NOMO-1 treated with dmso at 0.1 percent for 144 hours (cell line): ENCODE measurements at regions not wholly inside any gene's neighbourhood (a gene's known extent, or its start where the extent isn't known, plus 50 kb on each side); places are given as distances from the start of the nearest gene placed in this dataset.

Experiments used
- DNase-seq: peaks from one replicate; lab custom pipeline; 2025; ENCODE audit not compliant: unreplicated experiment; lab: John Stamatoyannopoulos, UW

GRCh38 chr9:96157675-96158074 lies 144.3 kb downstream of the HSD17B3 start:
- DNase-seq, result no peak

- DNase-seq, result no peak
Measured at GRCh38 chr9:96156171-96156974, 145.6 kb downstream of the HSD17B3 start.

GRCh38 chr9:96154081-96154480 lies 147.9 kb downstream of the HSD17B3 start:
- DNase-seq, result no peak

GRCh38 chr9:96152550-96152949 lies 149.4 kb downstream of the HSD17B3 start:
- no peak for DNase-seq

- DNase-seq, result peak; percentile 67
Measured at GRCh38 chr9:96150324-96151227, 151.4 kb downstream of the HSD17B3 start.

- no peak for DNase-seq
Measured at GRCh38 chr9:96149533-96150280, 152.3 kb downstream of the HSD17B3 start.

GRCh38 chr9:96148634-96149532 lies 153.1 kb downstream of the HSD17B3 start:
- no peak for DNase-seq

GRCh38 chr9:96147029-96147428 lies 154.9 kb downstream of the HSD17B3 start:
- peak; percentile 81 for DNase-seq

- DNase-seq, result peak; percentile 46
Measured at GRCh38 chr9:96141666-96142065, 160.3 kb downstream of the HSD17B3 start.

GRCh38 chr9:96141128-96141474 lies 160.9 kb downstream of the HSD17B3 start:
- DNase-seq, result no peak

GRCh38 chr9:96140296-96141127 lies 161.5 kb downstream of the HSD17B3 start:
- no peak for DNase-seq

GRCh38 chr9:96139592-96140295 lies 162.2 kb downstream of the HSD17B3 start:
- DNase-seq, result peak; percentile 59

- no peak for DNase-seq
Measured at GRCh38 chr9:96138616-96139015, 163.4 kb downstream of the HSD17B3 start.

GRCh38 chr9:96137671-96138429 lies 164.1 kb downstream of the HSD17B3 start:
- no peak for DNase-seq

GRCh38 chr9:96136992-96137670 lies 164.8 kb downstream of the HSD17B3 start:
- no peak for DNase-seq

GRCh38 chr9:96135753-96136290 lies 166.2 kb downstream of the HSD17B3 start:
- no peak for DNase-seq

- DNase-seq, result no peak
Measured at GRCh38 chr9:96135076-96135752, 166.8 kb downstream of the HSD17B3 start.
